GM19240 (cell line): ENCODE measurements at regions not wholly inside any gene's neighbourhood (a gene's known extent, or its start where the extent isn't known, plus 50 kb on each side); places are given as distances from the start of the nearest gene placed in this dataset.
"Not testable (repeated sequence)": the region's sequence is repeated elsewhere in the genome, so short reads cannot be mapped to it uniquely, and the experiment has no call there.

Source experiments
- DNase-seq: peaks from one replicate; pipeline ENCODE4 v3.0.0; 2011; ENCODE audit warnings: low spot score; ENCODE audit not compliant: insufficient read length

GRCh38 chr7:35853194-35853593 lies 52.3 kb downstream of the SEPTIN7 start:
- DNase-seq, result not testable (repeated sequence)

GRCh38 chr7:35854311-35854710 lies 53.5 kb downstream of the SEPTIN7 start:
- DNase-seq, result no peak

- no peak for DNase-seq
These were observed 55.3 kb downstream of the SEPTIN7 start for GRCh38 chr7:35856175-35856574.

GRCh38 chr7:35860664-35861063 lies 59.8 kb downstream of the SEPTIN7 start:
- DNase-seq, result no peak

GRCh38 chr7:35865287-35865686 lies 64.4 kb downstream of the SEPTIN7 start:
- DNase-seq, result no peak

GRCh38 chr7:35866186-35866585 lies 65.3 kb downstream of the SEPTIN7 start:
- DNase-seq, result no peak

GRCh38 chr7:35869117-35869516 lies 68.3 kb downstream of the SEPTIN7 start:
- not testable (repeated sequence) for DNase-seq

GRCh38 chr7:35869810-35870209 lies 69.0 kb downstream of the SEPTIN7 start:
- no peak for DNase-seq

GRCh38 chr7:35871856-35872255 lies 71.0 kb downstream of the SEPTIN7 start:
- no peak for DNase-seq

- DNase-seq, result no peak
These were observed 74.0 kb downstream of the SEPTIN7 start for GRCh38 chr7:35874886-35875285.

- no peak for DNase-seq
These were observed 74.4 kb downstream of the SEPTIN7 start for GRCh38 chr7:35875292-35875691.

- DNase-seq, result no peak
These were observed 77.5 kb downstream of the SEPTIN7 start for GRCh38 chr7:35878351-35878750.

GRCh38 chr7:35887430-35887829 lies 86.6 kb downstream of the SEPTIN7 start:
- not testable (repeated sequence) for DNase-seq

GRCh38 chr7:35889001-35889400 lies 88.1 kb downstream of the SEPTIN7 start:
- no peak for DNase-seq

- DNase-seq, result no peak
These were observed 89.0 kb downstream of the SEPTIN7 start for GRCh38 chr7:35889870-35890269.

- no peak for DNase-seq
These were observed 90.4 kb downstream of the SEPTIN7 start for GRCh38 chr7:35891004-35891830.

- DNase-seq, result no peak
These were observed 92.8 kb downstream of the SEPTIN7 start for GRCh38 chr7:35893649-35894048.

- DNase-seq, result no peak
These were observed 93.9 kb downstream of the SEPTIN7 start for GRCh38 chr7:35894721-35895120.

- no peak for DNase-seq
These were observed 99.8 kb downstream of the SEPTIN7 start for GRCh38 chr7:35900651-35901050.

- DNase-seq, result no peak
These were observed 104.7 kb downstream of the SEPTIN7 start for GRCh38 chr7:35905555-35905954.

- no peak for DNase-seq
These were observed 105.5 kb downstream of the SEPTIN7 start for GRCh38 chr7:35906191-35906908.

GRCh38 chr7:35908331-35909216 lies 107.7 kb downstream of the SEPTIN7 start:
- no peak for DNase-seq
